ENCODE measurements at regions not wholly inside any gene's neighbourhood (a gene's known extent, or its start where the extent isn't known, plus 50 kb on each side); places are given as distances from the start of the nearest gene placed in this dataset.
"Not testable (repeated sequence)": the region's sequence is repeated elsewhere in the genome, so short reads cannot be mapped to it uniquely, and the experiment has no call there.

GRCh38 chr7:116342125-116342524 lies 131.8 kb downstream of the TES start:
- no peak for DNase-seq

DNA sequence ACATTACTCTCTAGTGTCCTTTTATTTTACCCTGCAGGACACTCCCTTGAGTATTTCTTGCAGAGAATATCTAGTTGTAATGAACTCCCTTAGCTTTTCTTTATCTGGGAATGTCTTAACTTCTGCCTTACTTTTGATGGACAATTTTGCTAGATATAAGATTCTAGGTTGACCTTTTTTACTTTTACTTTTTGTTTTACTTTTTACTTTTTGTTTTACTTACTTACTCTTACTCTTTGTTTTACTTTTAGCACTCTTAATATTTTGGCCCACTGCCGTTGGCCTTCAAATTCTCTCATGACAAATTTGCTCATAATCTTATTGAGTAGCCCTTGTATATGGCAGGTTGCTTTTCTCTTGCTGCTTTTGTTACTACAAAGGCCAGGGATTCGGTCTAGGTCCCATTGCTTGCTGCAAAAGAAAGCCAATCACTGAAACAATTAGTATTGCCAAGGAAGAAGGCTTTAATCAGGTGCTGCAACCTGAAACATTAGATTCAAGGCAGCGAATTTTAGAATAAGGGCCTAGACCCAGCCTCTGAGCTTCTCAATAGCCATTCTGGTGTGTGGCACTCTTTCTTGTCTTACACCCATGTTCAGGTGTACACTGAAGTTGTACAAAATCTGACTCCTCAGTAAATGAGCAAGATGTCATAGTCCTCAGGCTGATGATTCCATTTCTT lies 137.0 kb downstream of the TES start:
- no peak for DNase-seq

DNA sequence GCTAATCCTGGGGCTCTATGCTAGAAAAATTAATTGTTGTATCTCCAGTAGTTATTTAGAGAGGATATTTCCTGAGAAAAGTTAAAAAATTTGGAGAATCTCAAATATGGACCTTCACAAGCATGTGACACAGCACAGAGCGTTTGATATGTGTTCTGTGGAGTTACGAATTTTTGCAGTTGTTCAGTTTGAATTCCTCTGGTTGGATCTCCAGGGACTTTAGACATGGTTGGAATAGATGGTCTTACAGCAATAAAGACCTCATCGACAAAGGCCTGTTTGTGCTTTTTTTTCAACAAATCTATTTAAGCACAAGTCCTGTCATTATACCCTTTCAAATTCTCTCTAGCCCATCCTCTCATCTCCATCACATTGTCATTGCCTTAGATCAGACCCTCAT lies 138.0 kb downstream of the TES start:
- DNase-seq: no peak

DNA sequence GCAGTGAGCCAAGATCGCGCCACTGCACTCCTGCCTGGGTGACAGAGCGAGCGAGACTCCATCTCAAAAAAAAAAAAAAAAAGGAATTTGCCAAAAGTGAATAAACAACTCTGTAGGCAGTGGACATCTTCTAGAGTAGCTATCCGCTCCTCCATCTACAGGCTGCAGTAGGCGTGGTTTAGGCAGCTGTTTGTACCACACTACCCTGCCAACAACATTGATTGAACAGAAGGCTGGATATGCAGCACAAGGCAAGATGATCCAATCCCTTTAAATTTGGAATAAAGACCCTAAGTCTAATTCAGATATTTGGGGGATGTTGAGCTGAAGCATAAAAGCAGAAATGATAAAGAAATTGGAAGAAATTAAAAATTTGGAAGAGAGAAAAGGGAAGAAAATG lies 141.6 kb downstream of the TES start:
- no peak for DNase-seq

- DNase-seq: no peak
Observed at GRCh38 chr7:116353647-116354046, 143.3 kb downstream of the TES start.

- DNase-seq: no peak
Observed at GRCh38 chr7:116354171-116354545, 143.8 kb downstream of the TES start.

- DNase-seq: peak; percentile 10
Observed at GRCh38 chr7:116354546-116355423, 144.4 kb downstream of the TES start.

DNA sequence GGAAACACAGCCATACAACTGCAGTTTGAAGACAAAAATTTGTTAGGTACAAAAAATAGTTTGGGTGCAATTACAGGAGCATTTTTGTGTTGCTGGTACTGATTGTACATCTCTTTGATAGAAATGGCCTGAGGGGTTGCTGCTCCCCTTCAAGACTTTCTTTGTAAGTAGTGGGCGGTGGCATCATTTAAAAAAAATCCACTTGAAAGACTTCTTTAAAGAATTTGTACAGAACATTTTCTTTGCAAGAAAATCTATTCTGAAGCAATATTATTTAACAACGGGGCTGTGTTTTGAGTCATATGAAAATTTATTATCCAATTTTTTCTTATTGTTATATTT lies 144.1 kb upstream of the CAV2 start:
- no peak for DNase-seq

GRCh38 chr7:116356333-116356965 lies 143.1 kb upstream of the CAV2 start:
- no peak for DNase-seq

DNA sequence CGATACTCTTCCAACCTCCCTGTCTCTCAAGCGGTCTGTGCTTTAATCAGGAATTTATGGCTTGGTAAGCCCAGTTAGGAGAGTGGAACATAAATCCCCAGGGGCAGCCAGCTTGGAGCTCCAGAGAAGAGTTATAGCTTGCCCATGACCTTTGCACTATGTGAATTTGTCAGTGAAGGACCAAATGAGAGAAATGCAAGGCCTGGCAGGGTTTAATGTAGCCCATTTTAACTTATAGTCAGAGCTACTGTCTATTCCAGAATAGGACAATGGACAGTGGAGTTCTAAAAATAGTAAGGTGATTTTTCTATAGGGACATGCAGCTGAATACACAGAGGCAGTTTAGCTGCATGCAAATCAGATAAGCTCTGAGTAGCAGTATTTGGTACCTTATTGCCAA lies 142.6 kb upstream of the CAV2 start:
- no peak for DNase-seq

GRCh38 chr7:116357781-116358670 lies 141.5 kb upstream of the CAV2 start:
- DNase-seq: no peak

DNA sequence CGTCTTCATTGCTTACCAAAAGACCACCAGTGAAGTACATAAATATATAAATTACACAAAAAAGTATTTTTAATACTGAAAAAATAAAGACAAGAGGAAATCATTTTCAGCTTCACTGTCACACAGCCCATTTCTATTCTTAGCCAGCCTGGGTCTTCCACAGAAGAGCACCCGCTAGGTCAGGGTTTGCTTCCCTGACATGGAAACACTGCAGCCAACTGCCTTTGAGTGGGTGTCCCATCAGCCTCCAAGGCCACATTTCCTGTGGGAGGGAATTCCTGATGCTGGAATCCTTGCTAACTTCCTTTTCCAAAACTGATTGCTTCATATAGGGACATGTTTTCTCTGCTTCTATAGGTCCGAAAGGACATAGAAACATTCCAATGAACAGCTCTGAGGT lies 137.8 kb upstream of the CAV2 start:
- DNase-seq: no peak

DNA sequence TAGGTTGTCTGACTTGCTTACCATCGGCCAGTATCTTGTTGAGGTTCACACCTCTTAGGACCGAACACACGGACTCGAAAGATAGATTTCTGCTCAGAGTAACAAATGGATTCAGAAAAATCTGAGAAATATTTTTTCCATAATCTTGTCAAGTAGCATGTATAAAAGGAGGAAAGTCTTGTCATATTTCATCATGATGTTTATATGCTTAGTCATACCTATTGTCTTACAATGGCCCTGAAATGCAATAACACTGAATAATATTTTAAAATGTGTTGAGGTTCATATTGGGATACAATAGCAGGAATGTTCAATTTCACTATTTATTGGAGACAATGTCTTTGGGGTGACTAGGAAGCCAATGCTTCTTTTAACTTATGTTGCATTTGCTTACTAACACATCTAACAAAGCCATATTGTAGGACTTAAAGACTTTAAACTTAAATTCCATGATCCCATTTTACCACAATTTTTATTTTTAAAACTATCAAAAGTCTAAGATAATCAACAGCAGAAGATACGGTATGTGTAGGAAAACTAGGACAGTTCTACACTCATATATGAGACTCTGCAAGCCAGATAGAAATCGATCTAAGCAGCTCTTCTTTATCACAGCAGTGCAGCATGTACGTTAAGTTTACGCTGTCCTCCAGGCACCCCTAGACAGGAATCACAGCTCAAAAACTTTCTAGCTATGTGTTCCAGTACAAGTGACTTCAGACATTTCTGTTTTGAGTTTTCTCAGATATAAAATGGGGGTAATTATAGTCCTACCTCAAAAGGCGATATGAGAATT lies 135.7 kb upstream of the CAV2 start:
- DNase-seq: no peak

DNA sequence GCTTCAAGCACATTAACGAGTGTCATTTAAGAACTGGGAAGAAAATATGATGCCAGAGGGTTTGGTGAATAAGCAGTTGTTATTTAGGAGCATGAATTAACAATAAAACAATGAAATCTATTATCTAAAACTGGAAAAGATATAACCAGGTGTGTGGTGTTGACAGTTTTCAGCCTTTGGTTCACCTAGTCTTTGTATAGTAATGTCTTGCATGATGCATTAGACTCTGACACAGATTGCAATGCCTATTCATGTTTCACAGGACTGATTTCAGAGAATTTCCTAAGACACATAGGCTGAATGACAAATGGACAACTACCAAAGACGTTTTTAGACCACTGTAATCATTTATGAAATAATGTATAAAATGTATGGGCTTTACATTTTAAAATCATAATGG lies 135.1 kb upstream of the CAV2 start:
- no peak for DNase-seq

- DNase-seq: no peak
Observed at GRCh38 chr7:116365797-116366196, 133.7 kb upstream of the CAV2 start.

DNA sequence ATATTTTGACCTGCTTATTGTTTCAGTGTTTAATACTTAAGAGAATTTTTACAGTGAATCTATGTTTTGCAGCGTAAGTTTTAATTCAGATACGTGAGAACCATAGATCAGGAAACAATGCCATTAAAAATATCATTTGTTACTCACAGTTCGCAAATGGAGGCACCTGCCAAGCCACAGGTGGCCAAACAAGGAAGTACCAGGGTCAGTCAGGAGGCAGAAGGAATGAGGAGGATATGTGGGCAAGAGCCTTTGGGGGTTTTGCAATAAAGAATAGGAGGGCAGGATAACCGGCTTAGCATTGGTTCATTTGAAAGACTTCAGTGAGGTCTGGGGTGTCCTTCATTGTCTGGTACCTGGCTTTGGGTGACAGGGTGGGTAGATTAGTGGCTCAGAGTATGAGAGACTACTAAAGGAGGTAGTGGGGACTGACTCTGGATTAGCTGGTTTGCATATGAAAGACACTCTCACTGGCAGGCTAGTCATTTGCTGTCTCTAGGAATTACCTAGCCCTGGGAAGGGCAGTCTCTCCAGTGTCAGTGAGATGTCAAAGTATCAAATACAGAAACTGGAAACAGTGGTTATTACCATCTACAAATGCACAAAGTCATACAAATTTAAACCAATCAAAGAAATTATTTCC lies 132.2 kb upstream of the CAV2 start:
- no peak for DNase-seq

GRCh38 chr7:116368965-116369364 lies 130.6 kb upstream of the CAV2 start:
- no peak for DNase-seq

DNA sequence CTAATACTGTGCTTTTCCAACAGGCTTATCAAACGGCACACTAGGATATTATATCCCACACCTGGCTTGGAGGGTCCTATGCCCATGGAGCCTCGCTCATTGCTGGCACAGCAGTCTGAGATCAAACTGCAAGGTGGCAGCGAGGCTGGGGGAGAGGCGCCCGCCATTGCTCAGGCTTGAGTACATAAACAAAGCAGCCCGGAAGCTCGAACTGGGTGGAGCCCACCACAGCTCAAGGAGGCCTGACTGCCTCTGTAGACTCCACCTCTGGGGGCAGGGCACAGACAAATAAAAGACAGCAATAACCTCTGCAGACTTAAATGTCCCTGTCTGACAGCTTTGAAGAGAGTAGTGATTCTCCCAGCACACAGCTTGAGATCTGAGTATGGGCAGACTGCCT lies 128.0 kb upstream of the CAV2 start:
- not testable (repeated sequence) for DNase-seq

DNA sequence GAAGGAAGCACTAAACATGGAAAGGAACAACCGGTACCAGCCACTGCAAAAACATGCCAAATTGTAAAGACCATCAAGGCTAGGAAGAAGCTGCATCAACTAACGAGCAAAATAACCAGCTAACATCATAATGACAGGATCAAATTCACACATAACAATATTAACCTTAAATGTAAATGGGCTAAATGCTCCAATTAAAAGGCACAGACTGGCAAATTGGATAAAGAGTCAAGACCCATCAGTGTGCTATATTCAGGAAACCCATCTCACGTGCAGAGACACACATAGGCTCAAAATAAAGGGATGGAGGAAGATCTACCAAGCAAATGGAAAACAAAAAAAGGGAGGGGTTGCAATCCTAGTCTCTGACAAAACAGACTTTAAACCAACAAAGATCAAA lies 126.3 kb upstream of the CAV2 start:
- not testable (repeated sequence) for DNase-seq

GRCh38 chr7:116377721-116378120 lies 121.8 kb upstream of the CAV2 start:
- no peak for DNase-seq

DNA sequence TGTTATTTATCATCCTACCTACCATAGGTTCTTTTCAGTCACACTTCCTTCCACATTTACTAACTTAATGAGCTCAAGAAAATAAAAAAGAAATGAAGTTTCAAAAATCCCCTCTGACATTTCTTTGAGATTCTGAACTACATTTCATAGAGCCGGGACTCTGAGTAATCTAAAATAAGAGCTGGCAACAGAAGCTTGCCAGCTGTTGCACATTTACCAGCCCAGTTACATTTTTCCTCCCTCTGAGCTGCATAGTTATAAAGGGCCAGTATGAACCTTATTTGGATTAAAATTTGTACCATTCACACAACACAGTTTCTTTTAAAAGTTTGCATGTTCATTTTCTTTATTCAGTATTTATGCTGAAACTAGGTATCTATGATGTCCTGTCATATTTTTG lies 119.5 kb upstream of the CAV2 start:
- DNase-seq: no peak

GRCh38 chr7:116382375-116382774 lies 117.2 kb upstream of the CAV2 start:
- no peak for DNase-seq
